H7 (cell line): ENCODE measurements at regions not wholly inside any gene's neighbourhood (a gene's known extent, or its start where the extent isn't known, plus 50 kb on each side); places are given as distances from the start of the nearest gene placed in this dataset.

ENCODE experiments used
- DNase-seq: peaks from one replicate; pipeline ENCODE4 v3.0.0; 2012
- H3K27me3 ChIP-seq: 2 replicates; pipeline ENCODE4 v1.6.0; 2011; ENCODE audit warnings: mild to moderate bottlenecking, low read length; ENCODE audit not compliant: control insufficient read depth, insufficient read depth
- H3K36me3 ChIP-seq: replicated peaks from 2 replicates; pipeline ENCODE4 v1.5.1; 2011; ENCODE audit warnings: low read length; ENCODE audit not compliant: control insufficient read depth, insufficient read depth
- H3K4me3 ChIP-seq: 2 replicates; pipeline ENCODE4 v1.5.1; 2011; ENCODE audit warnings: low read depth, mild to moderate bottlenecking, control low read depth, low read length, moderate library complexity; ENCODE audit not compliant: insufficient read depth

- H3K27me3 ChIP-seq = no peaks in the 10 kb centered on the region
- no peak for DNase-seq
- H3K36me3 ChIP-seq = no peaks in the 10 kb centered on the region
- no peak overlapping the region for H3K4me3 ChIP-seq
Measured at GRCh38 chr1:217205578-217205977, 425.3 kb downstream of the GPATCH2 start.

- H3K27me3 ChIP-seq = no peaks in the 10 kb centered on the region
- no peak overlapping the region for H3K4me3 ChIP-seq
- DNase-seq = no peak
- no peaks in the 10 kb centered on the region for H3K36me3 ChIP-seq
Measured at GRCh38 chr1:217196616-217197015, 434.3 kb downstream of the GPATCH2 start.

GRCh38 chr1:217193151-217193550, 437.7 kb downstream of the GPATCH2 start:
- DNase-seq = no peak
- no peaks in the 10 kb centered on the region for H3K27me3 ChIP-seq
- no peak overlapping the region for H3K4me3 ChIP-seq
- no peaks in the 10 kb centered on the region for H3K36me3 ChIP-seq

- Histone ChIP-seq H3K36me3 (no peaks in the 10 kb centered on the region), H3K27me3 (no peaks in the 10 kb centered on the region), H3K4me3 (no peak overlapping the region)
- no peak for DNase-seq
Measured at GRCh38 chr1:217191441-217191840, 439.4 kb downstream of the GPATCH2 start.

GRCh38 chr1:217190359-217190758, 440.5 kb downstream of the GPATCH2 start:
- no peak for DNase-seq
- H3K4me3 ChIP-seq = no peak overlapping the region
- H3K36me3 ChIP-seq = no peaks in the 10 kb centered on the region
- no peaks in the 10 kb centered on the region for H3K27me3 ChIP-seq

GRCh38 chr1:217189362-217189761, 441.5 kb downstream of the GPATCH2 start:
- no peak for DNase-seq
- Histone ChIP-seq H3K4me3 (no peak overlapping the region), H3K36me3 (no peaks in the 10 kb centered on the region), H3K27me3 (no peaks in the 10 kb centered on the region)

GRCh38 chr1:217188280-217189237, 442.3 kb downstream of the GPATCH2 start:
- no peak for DNase-seq
- Histone ChIP-seq H3K27me3 (no peaks in the 10 kb centered on the region), H3K36me3 (no peaks in the 10 kb centered on the region), H3K4me3 (no peak overlapping the region)

GRCh38 chr1:217186664-217187063, 444.2 kb downstream of the GPATCH2 start:
- no peaks in the 10 kb centered on the region for H3K27me3 ChIP-seq
- DNase-seq = no peak

GRCh38 chr1:217184854-217185253, 446.0 kb downstream of the GPATCH2 start:
- DNase-seq = no peak
- H3K4me3 ChIP-seq = no peak overlapping the region
- no peaks in the 10 kb centered on the region for H3K27me3 ChIP-seq
- H3K36me3 ChIP-seq = no peaks in the 10 kb centered on the region

More at GRCh38 chr1:217186664-217187063, 444.2 kb downstream of the GPATCH2 start:
- Histone ChIP-seq H3K36me3 (no peaks in the 10 kb centered on the region), H3K4me3 (no peak overlapping the region)

GRCh38 chr1:217182992-217183391, 447.9 kb downstream of the GPATCH2 start:
- DNase-seq = no peak
- no peak overlapping the region for H3K4me3 ChIP-seq
- no peaks in the 10 kb centered on the region for H3K36me3 ChIP-seq
- H3K27me3 ChIP-seq = no peaks in the 10 kb centered on the region

GRCh38 chr1:217181756-217182155, 449.1 kb downstream of the GPATCH2 start:
- DNase-seq = no peak
- Histone ChIP-seq H3K27me3 (no peaks in the 10 kb centered on the region), H3K4me3 (no peak overlapping the region), H3K36me3 (no peaks in the 10 kb centered on the region)

- no peaks in the 10 kb centered on the region for H3K27me3 ChIP-seq
Measured at GRCh38 chr1:217181176-217181746, 449.6 kb downstream of the GPATCH2 start.

GRCh38 chr1:217180443-217180842, 450.4 kb downstream of the GPATCH2 start:
- Histone ChIP-seq H3K27me3 (no peaks in the 10 kb centered on the region), H3K4me3 (no peak overlapping the region), H3K36me3 (no peaks in the 10 kb centered on the region)
- DNase-seq = no peak

More at GRCh38 chr1:217181176-217181746, 449.6 kb downstream of the GPATCH2 start:
- Histone ChIP-seq H3K36me3 (no peaks in the 10 kb centered on the region), H3K4me3 (no peak overlapping the region)
- DNase-seq = no peak

- no peaks in the 10 kb centered on the region for H3K27me3 ChIP-seq
- no peak for DNase-seq
- no peaks in the 10 kb centered on the region for H3K36me3 ChIP-seq
Measured at GRCh38 chr1:217164403-217164802, 441.2 kb upstream of the ESRRG start.

GRCh38 chr1:217153361-217153760, 430.1 kb upstream of the ESRRG start:
- Histone ChIP-seq H3K36me3 (no peaks in the 10 kb centered on the region), H3K4me3 (no peak overlapping the region), H3K27me3 (no peaks in the 10 kb centered on the region)
- DNase-seq = no peak

More at GRCh38 chr1:217164403-217164802, 441.2 kb upstream of the ESRRG start:
- H3K4me3 ChIP-seq = no peak overlapping the region
